ENCODE measurements at regions not wholly inside any gene's neighbourhood (a gene's known extent, or its start where the extent isn't known, plus 50 kb on each side); places are given as distances from the start of the nearest gene placed in this dataset.
A peak's percentile ranks its signal among the peaks of the same experiment; 100 is the strongest.

DNA sequence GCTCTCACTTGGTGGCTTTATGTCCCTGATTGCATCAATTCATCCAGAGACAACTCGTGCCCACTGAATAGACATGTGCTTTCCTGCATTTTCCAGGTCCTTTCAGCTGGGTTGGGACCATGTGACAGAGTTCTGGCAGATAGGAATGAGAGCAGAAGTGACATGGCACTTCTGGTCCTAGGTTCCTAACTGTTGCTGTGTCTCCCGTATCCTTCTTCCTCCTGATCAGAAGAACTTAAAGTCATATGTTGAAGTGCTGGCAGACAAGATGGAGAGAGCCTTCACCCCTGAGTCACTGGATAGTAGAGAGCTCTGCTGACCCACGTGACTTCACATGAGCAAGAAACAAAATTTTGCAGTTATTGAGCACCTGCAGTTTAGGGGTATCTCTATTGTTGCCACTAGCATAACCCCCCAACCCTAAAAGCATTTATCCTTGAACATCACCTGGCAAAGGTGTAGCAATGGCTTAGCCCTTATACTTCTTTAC is 80.0 kb downstream of the NREP start:
- no peaks in the 10 kb centered on the region for H3K36me3 ChIP-seq (ENCODE audit: control insufficient read depth in 2 of 2, insufficient read depth in 2 of 2, low read length in 1 of 2)
- no peaks in the 10 kb centered on the region for H3K9me3 ChIP-seq (ENCODE audit: control insufficient read depth in 2 of 2, insufficient read depth in 1 of 2, low read depth in 1 of 2, low read length in 1 of 2)
- peaks cover 0 to 2% of the 10 kb centered on the region in 2 donors for H3K4me1 ChIP-seq (ENCODE audit: control insufficient read depth in 2 of 2, insufficient read depth in 2 of 2, low read length in 1 of 2)
- H3K27ac ChIP-seq (ENCODE audit: low read depth in 2 of 2, low read length in 1 of 2) = no peak overlapping the region
- no peak overlapping the region for H3K4me3 ChIP-seq (ENCODE audit: low read depth in 1 of 2, low read length in 2 of 2)
- no peaks in the 10 kb centered on the region for H3K27me3 ChIP-seq (ENCODE audit: control insufficient read depth in 1 of 2, insufficient read depth in 2 of 2, low read length in 2 of 2)
- 59 to 68% methylated on average over 3 of the region's 3 CpGs for WGBS, 2 donors

DNA sequence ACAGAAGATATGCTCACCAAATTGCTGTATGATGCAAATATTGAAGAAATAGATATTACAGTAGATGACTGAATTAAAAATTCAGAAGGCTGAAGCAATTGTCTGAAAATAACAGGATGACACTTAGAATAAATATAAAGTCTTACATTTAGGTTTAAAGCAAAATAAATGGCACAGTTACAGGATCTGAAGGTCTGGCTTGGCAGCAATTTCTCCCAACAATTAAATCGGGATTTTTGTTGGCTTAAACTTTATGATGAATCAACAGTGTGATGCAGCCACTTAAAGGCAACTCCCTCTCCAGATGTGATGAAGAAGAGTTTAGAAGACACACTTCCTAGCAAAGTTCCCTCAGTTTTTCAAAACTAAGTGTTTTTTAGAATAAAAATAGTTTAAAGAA is 80.5 kb downstream of the NREP start:
- Histone ChIP-seq H3K36me3 (ENCODE audit: control insufficient read depth in 2 of 2, insufficient read depth in 2 of 2, low read length in 1 of 2) (no peaks in the 10 kb centered on the region), H3K27ac (ENCODE audit: low read depth in 2 of 2, low read length in 1 of 2) (no peak overlapping the region), H3K4me1 (ENCODE audit: control insufficient read depth in 2 of 2, insufficient read depth in 2 of 2, low read length in 1 of 2) (peaks cover 0 to 2% of the 10 kb centered on the region in 2 donors), H3K9me3 (ENCODE audit: control insufficient read depth in 2 of 2, insufficient read depth in 1 of 2, low read depth in 1 of 2, low read length in 1 of 2) (no peaks in the 10 kb centered on the region), H3K4me3 (ENCODE audit: low read depth in 1 of 2, low read length in 2 of 2) (no peak overlapping the region), H3K27me3 (ENCODE audit: control insufficient read depth in 1 of 2, insufficient read depth in 2 of 2, low read length in 2 of 2) (no peaks in the 10 kb centered on the region)
- 20 to 45% methylated on average over 1 of the region's 1 CpG for WGBS, 2 donors

DNA sequence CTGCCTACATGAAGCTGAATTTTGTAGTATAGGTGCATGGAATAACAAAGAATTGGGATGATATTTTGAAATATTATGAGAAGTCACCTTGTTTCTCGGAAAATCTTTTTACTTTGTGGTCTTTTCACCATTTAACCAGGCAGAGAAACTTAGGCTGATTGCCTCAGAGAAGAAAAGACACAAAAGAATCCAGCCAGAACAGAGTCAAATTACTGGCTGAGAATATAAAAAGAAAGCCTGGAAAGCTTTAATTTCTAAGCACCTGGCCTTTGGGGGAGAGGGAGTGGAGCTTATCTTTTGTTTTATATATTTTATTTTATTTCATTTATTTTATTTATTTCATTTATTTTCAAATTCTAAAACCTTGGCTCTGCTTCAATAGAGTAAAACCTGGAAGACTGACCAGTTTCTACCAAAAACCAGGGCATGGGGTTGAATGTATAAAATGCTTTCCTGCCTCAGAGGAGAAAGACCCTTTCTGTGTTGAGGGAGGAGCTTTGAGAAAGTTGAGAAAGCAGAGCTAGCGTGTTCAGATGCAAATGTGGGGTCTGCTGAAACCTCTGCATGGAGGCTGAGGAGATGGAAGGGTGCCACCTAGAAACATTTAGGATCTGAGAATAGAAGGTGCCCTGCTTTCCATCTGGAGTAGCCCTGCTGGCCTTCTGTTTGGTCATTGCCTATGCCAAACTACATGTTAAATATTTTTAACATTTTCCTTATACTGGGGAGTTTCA is 81.6 kb downstream of the NREP start:
- Histone ChIP-seq H3K27me3 (ENCODE audit: control insufficient read depth in 1 of 2, insufficient read depth in 2 of 2, low read length in 2 of 2) (no peaks in the 10 kb centered on the region), H3K36me3 (ENCODE audit: control insufficient read depth in 2 of 2, insufficient read depth in 2 of 2, low read length in 1 of 2) (no peaks in the 10 kb centered on the region)
- WGBS, 2 donors = 83 to 95% methylated on average over 2 of the region's 2 CpGs

DNA sequence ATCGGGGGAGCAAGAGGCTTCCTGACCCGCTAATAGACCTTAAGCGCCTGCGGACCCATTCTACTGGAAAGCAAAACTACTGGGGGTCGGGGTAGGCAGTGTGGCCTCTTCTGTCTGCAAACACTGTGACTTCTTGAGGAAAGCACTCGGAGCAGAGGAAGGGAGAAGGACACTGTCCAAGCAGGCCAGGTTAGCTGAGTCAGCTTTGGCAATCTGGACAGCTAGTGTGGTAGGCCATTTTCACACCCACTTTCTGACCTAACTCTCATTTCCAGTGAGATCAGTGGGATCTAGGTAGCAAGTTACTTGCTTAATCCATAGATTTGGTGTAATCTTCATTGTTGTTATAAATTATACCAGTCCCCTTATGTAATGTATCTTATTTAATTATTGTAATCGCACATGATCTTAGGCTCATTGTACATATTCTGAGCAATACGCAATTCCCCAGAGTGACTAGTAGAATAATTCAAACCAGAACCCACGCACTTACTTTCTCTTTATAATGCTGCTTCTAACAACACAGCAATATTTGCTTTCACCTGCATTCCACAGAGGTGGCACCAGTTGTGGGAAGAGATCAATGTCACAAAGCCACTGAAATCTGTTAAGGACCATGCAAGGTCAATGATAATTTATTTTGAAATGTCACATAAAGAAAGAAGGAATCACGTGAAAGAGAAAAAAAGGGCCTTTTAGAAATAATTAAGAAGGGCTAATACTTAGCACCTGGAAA is 82.9 kb downstream of the NREP start:
- no peaks in the 10 kb centered on the region for H3K9me3 ChIP-seq (ENCODE audit: control insufficient read depth in 2 of 2, insufficient read depth in 1 of 2, low read depth in 1 of 2, low read length in 1 of 2)
- H3K4me1 ChIP-seq (ENCODE audit: control insufficient read depth in 2 of 2, insufficient read depth in 2 of 2, low read length in 1 of 2) = peaks cover 0 to 2% of the 10 kb centered on the region in 2 donors
- H3K36me3 ChIP-seq (ENCODE audit: control insufficient read depth in 2 of 2, insufficient read depth in 2 of 2, low read length in 1 of 2) = no peaks in the 10 kb centered on the region
- no peak overlapping the region for H3K4me3 ChIP-seq (ENCODE audit: low read depth in 1 of 2, low read length in 2 of 2)
- H3K27ac ChIP-seq (ENCODE audit: low read depth in 2 of 2, low read length in 1 of 2) = no peak overlapping the region
- WGBS, 2 donors = 82 to 84% methylated on average over 10 of the region's 10 CpGs
- H3K27me3 ChIP-seq (ENCODE audit: control insufficient read depth in 1 of 2, insufficient read depth in 2 of 2, low read length in 2 of 2) = no peaks in the 10 kb centered on the region

More for the DNA sequence above, 81.6 kb downstream of the NREP start:
- Histone ChIP-seq H3K4me1 (ENCODE audit: control insufficient read depth in 2 of 2, insufficient read depth in 2 of 2, low read length in 1 of 2) (no peaks in the 10 kb centered on the region), H3K27ac (ENCODE audit: low read depth in 2 of 2, low read length in 1 of 2) (no peak overlapping the region), H3K4me3 (ENCODE audit: low read depth in 1 of 2, low read length in 2 of 2) (no peak overlapping the region), H3K9me3 (ENCODE audit: control insufficient read depth in 2 of 2, insufficient read depth in 1 of 2, low read depth in 1 of 2, low read length in 1 of 2) (no peaks in the 10 kb centered on the region)

DNA sequence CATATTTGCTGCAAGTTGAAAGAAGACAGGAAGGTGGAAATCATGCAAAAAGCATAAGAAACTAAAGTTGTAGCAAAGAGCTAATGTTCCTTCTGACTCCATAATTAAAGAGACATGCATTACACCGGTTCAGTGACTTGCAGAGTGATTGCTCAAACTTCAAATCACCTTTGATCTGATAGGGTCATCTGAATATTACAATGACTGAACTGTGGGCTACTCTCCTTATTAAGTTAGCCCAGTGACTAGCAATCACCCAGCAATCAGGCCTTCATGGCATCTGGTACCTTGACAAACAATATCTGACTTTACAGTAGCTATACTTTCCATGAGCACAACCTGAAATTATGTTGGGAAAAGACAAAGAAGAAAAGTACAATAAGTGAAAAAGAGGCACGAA is 84.9 kb downstream of the NREP start:
- Histone ChIP-seq H3K9me3 (ENCODE audit: control insufficient read depth in 2 of 2, insufficient read depth in 1 of 2, low read depth in 1 of 2, low read length in 1 of 2) (no peaks in the 10 kb centered on the region), H3K4me1 (ENCODE audit: control insufficient read depth in 2 of 2, insufficient read depth in 2 of 2, low read length in 1 of 2) (peaks cover 0 to 2% of the 10 kb centered on the region in 2 donors), H3K4me3 (ENCODE audit: low read depth in 1 of 2, low read length in 2 of 2) (no peak overlapping the region), H3K36me3 (ENCODE audit: control insufficient read depth in 2 of 2, insufficient read depth in 2 of 2, low read length in 1 of 2) (no peaks in the 10 kb centered on the region), H3K27me3 (ENCODE audit: control insufficient read depth in 1 of 2, insufficient read depth in 2 of 2, low read length in 2 of 2) (no peaks in the 10 kb centered on the region), H3K27ac (ENCODE audit: low read depth in 2 of 2, low read length in 1 of 2) (no peak overlapping the region)
- WGBS, 2 donors = 80 to 83% methylated on average over 2 of the region's 2 CpGs

DNA sequence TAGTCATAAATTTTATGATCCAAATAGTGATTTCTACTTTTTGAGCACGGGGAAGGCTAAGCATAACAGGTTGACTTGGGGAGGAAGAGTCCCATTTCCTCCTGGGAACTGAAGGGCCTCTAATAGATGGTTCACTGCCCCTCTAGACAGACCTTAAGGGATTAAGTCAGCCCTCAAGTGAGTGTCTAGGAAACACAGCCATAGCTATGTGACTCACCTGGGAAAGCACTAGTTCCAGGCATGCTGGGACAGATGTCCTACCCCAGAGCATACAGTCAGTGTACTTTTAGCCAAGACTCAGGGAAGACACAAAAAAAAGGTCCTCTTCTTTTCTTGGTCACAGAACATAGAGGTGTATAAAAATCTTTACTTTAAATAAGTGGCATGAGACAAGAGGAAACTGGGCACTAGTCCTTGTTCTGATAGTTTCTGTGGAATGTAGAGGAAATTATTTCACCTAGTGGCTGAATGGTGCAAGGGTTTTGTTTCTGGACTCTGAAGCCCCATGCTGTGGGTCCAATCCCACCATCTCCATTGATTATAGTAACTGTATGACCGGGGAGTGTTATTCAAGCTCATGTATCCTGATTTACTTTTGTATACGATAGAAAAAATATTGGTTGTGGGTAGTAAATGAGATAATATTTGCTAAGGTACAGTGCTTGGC is 86.0 kb downstream of the NREP start:
- 41 to 48% methylated on average over 3 of the region's 3 CpGs for WGBS, 2 donors
- no peaks in the 10 kb centered on the region for H3K36me3 ChIP-seq (ENCODE audit: control insufficient read depth in 2 of 2, insufficient read depth in 2 of 2, low read length in 1 of 2)
- H3K27ac ChIP-seq (ENCODE audit: low read depth in 2 of 2, low read length in 1 of 2) = peak overlapping the region in 1 of 2 donors; percentile 31
- H3K4me3 ChIP-seq (ENCODE audit: low read depth in 1 of 2, low read length in 2 of 2) = no peak overlapping the region
- peaks cover 0 to 2% of the 10 kb centered on the region in 2 donors for H3K4me1 ChIP-seq (ENCODE audit: control insufficient read depth in 2 of 2, insufficient read depth in 2 of 2, low read length in 1 of 2)
- no peaks in the 10 kb centered on the region for H3K9me3 ChIP-seq (ENCODE audit: control insufficient read depth in 2 of 2, insufficient read depth in 1 of 2, low read depth in 1 of 2, low read length in 1 of 2)
- H3K27me3 ChIP-seq (ENCODE audit: control insufficient read depth in 1 of 2, insufficient read depth in 2 of 2, low read length in 2 of 2) = no peaks in the 10 kb centered on the region

DNA sequence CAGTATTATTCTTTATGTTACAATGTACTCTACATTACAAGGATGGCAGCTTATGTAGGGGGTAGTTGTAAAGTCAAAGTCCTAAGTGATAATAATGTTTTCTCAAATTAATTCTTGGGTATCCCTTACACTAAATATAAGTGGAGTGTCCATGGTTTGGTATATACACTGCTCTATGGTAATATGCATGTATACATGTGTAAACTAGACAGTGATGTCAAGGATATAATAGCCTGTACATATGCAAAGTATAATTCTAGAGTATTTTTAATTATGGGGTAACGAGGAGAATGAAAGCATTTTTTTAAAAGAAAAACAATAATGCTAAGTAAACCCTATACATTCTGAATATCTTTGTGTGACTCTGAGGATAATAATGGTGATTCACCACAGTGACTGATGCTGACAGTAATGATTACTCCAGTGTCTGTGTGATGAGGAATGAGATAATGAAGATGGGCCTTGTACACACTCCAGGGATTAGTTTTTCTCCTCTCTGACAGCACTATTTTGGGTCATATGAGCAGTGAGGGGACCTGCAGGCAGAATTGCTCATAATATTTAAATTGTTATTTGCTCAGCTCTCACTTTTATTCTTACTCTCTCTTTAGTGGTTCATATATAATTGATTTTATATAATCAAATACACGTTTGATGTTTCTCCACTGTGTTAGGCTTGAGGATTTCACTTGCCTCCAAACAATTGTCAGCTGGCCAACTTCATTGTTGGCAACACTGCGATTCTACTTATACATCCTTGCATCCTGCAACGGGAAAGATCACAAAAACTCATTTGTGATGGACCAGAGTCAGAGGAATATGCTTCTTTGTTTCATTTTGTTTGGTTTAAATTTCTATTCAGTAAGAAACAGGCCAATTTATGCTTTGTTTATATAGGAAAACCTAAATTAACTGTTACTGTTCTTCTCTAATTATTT is 88.2 kb downstream of the NREP start:
- 44 to 69% methylated on average over 4 of the region's 4 CpGs for WGBS, 2 donors

DNA sequence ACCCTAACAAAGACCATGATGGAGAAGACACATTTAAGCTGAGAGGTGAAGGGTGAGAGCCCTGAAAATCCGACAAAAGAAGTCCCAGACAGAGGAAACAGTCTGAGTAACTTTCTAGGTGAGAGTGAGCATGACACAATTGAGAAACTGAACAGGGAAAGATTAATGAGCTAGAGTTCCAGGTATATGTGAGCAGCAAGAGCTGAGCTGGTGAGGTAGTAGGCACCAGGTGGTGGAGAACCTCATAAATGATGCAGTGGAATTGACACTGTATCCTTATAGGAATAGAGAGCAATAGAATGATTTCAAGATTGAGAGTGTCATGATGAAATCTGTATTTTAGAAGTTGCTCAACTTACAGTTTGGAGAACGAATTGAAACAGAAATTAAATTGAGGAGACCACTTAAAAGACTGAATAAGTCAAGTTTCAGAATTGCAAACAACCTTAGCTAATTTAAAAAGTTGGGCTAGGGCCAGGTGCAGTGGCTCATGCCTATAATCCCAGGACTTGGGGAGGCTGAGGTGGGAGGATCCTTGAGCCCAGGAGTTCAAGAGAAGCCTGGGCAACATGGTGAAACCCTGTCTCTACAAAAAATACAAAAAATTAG is 89.8 kb downstream of the NREP start:
- Histone ChIP-seq H3K9me3 (ENCODE audit: control insufficient read depth in 2 of 2, insufficient read depth in 1 of 2, low read depth in 1 of 2, low read length in 1 of 2) (no peaks in the 10 kb centered on the region), H3K36me3 (ENCODE audit: control insufficient read depth in 2 of 2, insufficient read depth in 2 of 2, low read length in 1 of 2) (no peaks in the 10 kb centered on the region), H3K27ac (ENCODE audit: low read depth in 2 of 2, low read length in 1 of 2) (no peak overlapping the region), H3K4me3 (ENCODE audit: low read depth in 1 of 2, low read length in 2 of 2) (no peak overlapping the region), H3K27me3 (ENCODE audit: control insufficient read depth in 1 of 2, insufficient read depth in 2 of 2, low read length in 2 of 2) (no peaks in the 10 kb centered on the region), H3K4me1 (ENCODE audit: control insufficient read depth in 2 of 2, insufficient read depth in 2 of 2, low read length in 1 of 2) (peaks cover 0 to 2% of the 10 kb centered on the region in 2 donors)
- 84% methylated on average over 2 of the region's 2 CpGs for WGBS, 2 donors

More for the DNA sequence above, 88.2 kb downstream of the NREP start:
- Histone ChIP-seq H3K27ac (ENCODE audit: low read depth in 2 of 2, low read length in 1 of 2) (no peak overlapping the region), H3K4me1 (ENCODE audit: control insufficient read depth in 2 of 2, insufficient read depth in 2 of 2, low read length in 1 of 2) (peaks cover 0 to 2% of the 10 kb centered on the region in 2 donors), H3K36me3 (ENCODE audit: control insufficient read depth in 2 of 2, insufficient read depth in 2 of 2, low read length in 1 of 2) (no peaks in the 10 kb centered on the region), H3K27me3 (ENCODE audit: control insufficient read depth in 1 of 2, insufficient read depth in 2 of 2, low read length in 2 of 2) (no peaks in the 10 kb centered on the region), H3K9me3 (ENCODE audit: control insufficient read depth in 2 of 2, insufficient read depth in 1 of 2, low read depth in 1 of 2, low read length in 1 of 2) (no peaks in the 10 kb centered on the region), H3K4me3 (ENCODE audit: low read depth in 1 of 2, low read length in 2 of 2) (no peak overlapping the region)

Measured in esophagus (tissue), 2 donors.